SKM-1 treated with dmso at 0.1 percent for 144 hours (cell line): ENCODE measurements at regions not wholly inside any gene's neighbourhood (a gene's known extent, or its start where the extent isn't known, plus 50 kb on each side); places are given as distances from the start of the nearest gene placed in this dataset.
"Not testable (repeated sequence)": the region's sequence is repeated elsewhere in the genome, so short reads cannot be mapped to it uniquely, and the experiment has no call there.

Experiments used
- DNase-seq: peaks from one replicate; lab custom pipeline; 2025; ENCODE audit not compliant: unreplicated experiment; lab: John Stamatoyannopoulos, UW

- no peak for DNase-seq
These were observed 2723.9 kb downstream of the PCDH9 start for GRCh38 chr13:64506246-64506645.

GRCh38 chr13:64505336-64505910, 2724.7 kb downstream of the PCDH9 start:
- DNase-seq, result no peak

GRCh38 chr13:64488731-64489130, 2741.4 kb downstream of the PCDH9 start:
- no peak for DNase-seq

GRCh38 chr13:64482373-64482772, 2747.8 kb downstream of the PCDH9 start:
- DNase-seq, result no peak

GRCh38 chr13:64480672-64481071, 2749.5 kb downstream of the PCDH9 start:
- DNase-seq, result no peak

- no peak for DNase-seq
These were observed 2749.9 kb downstream of the PCDH9 start for GRCh38 chr13:64480211-64480610.

GRCh38 chr13:64477146-64477545, 2753.0 kb downstream of the PCDH9 start:
- no peak for DNase-seq

GRCh38 chr13:64476041-64476568, 2754.0 kb downstream of the PCDH9 start:
- not testable (repeated sequence) for DNase-seq

- DNase-seq, result peak; percentile 7
These were observed 2758.2 kb downstream of the PCDH9 start for GRCh38 chr13:64471916-64472315.

- no peak for DNase-seq
These were observed 2759.4 kb downstream of the PCDH9 start for GRCh38 chr13:64470751-64471150.

- no peak for DNase-seq
These were observed 2770.4 kb downstream of the PCDH9 start for GRCh38 chr13:64459778-64460177.

GRCh38 chr13:64457976-64458375, 2772.2 kb downstream of the PCDH9 start:
- DNase-seq, result no peak

GRCh38 chr13:64455124-64455523, 2775.0 kb downstream of the PCDH9 start:
- no peak for DNase-seq

GRCh38 chr13:64453831-64454230, 2776.3 kb downstream of the PCDH9 start:
- no peak for DNase-seq

GRCh38 chr13:64446372-64446771, 2783.8 kb downstream of the PCDH9 start:
- DNase-seq, result no peak

- DNase-seq, result no peak
These were observed 2788.4 kb downstream of the PCDH9 start for GRCh38 chr13:64441740-64442139.

GRCh38 chr13:64438084-64438483, 2792.1 kb downstream of the PCDH9 start:
- no peak for DNase-seq

GRCh38 chr13:64429691-64430090, 2800.4 kb downstream of the PCDH9 start:
- DNase-seq, result no peak

GRCh38 chr13:64428196-64428595, 2801.9 kb downstream of the PCDH9 start:
- no peak for DNase-seq

- no peak for DNase-seq
These were observed 2806.7 kb downstream of the PCDH9 start for GRCh38 chr13:64423467-64423866.

- DNase-seq, result no peak
These were observed 2810.0 kb downstream of the PCDH9 start for GRCh38 chr13:64420181-64420580.

- no peak for DNase-seq
These were observed 2812.6 kb downstream of the PCDH9 start for GRCh38 chr13:64417581-64417980.

GRCh38 chr13:64414381-64414780, 2815.8 kb downstream of the PCDH9 start:
- DNase-seq, result no peak
